Esophagus squamous epithelium (tissue), 4 donors: ENCODE measurements at regions not wholly inside any gene's neighbourhood (a gene's known extent, or its start where the extent isn't known, plus 50 kb on each side); places are given as distances from the start of the nearest gene placed in this dataset.

Experiments
- POLR2A ChIP-seq, 4 donors: fragments of 450-650 bp; IDR thresholded peaks; one replicate each; pipeline ENCODE4 v1.6.1; 2017; ENCODE audit warnings: antibody characterized with exemption in 4 of 4, mild to moderate bottlenecking in 4 of 4, moderate library complexity in 3 of 4
- TF ChIP-seq, protein P1 (sequence below), 6 experiments: fragments of 450-650 bp in 4 of 6; fragments of 200-600 bp in 2 of 6; sonication (generic) in 2 of 6; IDR thresholded peaks; one replicate each; pipeline ENCODE4 v1.5.1; 2016 to 2019; ENCODE audit warnings: antibody characterized with exemption in 6 of 6, mild to moderate bottlenecking in 4 of 6, moderate library complexity in 4 of 6

DNA sequence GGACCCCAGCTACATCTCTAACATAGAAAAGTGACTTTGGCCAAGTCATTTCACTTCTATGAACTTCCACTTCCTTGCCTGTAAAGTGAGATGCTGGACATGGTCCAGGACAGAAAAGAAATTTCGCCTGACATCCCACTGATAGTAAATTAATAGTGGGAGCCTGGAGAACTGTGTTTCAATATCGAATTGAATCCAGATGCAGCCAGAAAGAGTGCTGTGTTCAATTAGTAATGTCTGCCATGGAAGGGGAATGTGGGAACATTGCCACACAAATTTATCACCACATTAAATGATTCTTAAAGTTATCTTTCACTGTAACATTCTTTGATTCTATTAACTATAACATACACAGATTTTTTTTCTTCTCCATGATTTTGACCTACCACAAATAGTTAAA is 255.0 kb downstream of the HACE1 start:
- TF ChIP-seq, protein P1, sequence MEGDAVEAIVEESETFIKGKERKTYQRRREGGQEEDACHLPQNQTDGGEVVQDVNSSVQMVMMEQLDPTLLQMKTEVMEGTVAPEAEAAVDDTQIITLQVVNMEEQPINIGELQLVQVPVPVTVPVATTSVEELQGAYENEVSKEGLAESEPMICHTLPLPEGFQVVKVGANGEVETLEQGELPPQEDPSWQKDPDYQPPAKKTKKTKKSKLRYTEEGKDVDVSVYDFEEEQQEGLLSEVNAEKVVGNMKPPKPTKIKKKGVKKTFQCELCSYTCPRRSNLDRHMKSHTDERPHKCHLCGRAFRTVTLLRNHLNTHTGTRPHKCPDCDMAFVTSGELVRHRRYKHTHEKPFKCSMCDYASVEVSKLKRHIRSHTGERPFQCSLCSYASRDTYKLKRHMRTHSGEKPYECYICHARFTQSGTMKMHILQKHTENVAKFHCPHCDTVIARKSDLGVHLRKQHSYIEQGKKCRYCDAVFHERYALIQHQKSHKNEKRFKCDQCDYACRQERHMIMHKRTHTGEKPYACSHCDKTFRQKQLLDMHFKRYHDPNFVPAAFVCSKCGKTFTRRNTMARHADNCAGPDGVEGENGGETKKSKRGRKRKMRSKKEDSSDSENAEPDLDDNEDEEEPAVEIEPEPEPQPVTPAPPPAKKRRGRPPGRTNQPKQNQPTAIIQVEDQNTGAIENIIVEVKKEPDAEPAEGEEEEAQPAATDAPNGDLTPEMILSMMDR (IDR thresholded peaks at IDR 0.05) = no peak
- no peak for TF ChIP-seq POLR2A (IDR thresholded peaks at IDR 0.05)
